GM21390 (cell line): ENCODE measurements at regions not wholly inside any gene's neighbourhood (a gene's known extent, or its start where the extent isn't known, plus 50 kb on each side); places are given as distances from the start of the nearest gene placed in this dataset.
"Not testable (repeated sequence)": the region's sequence is repeated elsewhere in the genome, so short reads cannot be mapped to it uniquely, and the experiment has no call there.

Experiments
- ATAC-seq: cut with Tn5 transposase; IDR thresholded peaks from one replicate; pipeline ENCODE4 v1.9.1; 2021; ENCODE audit not compliant: unreplicated experiment

DNA sequence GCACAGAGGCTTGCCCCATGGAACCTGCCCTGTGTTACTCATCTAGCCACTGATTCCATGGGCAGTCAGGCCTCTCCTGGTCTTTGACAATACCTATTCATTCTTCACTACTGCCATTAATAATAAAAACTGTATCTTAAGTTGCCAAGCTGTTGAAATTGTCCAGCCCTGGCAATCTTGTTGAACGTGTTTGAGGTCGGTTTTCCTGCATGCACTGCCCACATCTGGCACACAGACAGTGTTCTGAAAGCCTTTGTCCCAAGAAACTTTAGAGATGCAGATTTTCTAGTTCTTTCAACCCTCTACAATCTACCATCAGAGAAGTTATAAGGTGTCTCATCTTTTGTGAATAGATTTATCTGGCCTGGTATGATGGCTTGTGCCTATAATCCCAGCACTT lies 567.2 kb upstream of the NECTIN3 start:
- ATAC-seq: no peak

DNA sequence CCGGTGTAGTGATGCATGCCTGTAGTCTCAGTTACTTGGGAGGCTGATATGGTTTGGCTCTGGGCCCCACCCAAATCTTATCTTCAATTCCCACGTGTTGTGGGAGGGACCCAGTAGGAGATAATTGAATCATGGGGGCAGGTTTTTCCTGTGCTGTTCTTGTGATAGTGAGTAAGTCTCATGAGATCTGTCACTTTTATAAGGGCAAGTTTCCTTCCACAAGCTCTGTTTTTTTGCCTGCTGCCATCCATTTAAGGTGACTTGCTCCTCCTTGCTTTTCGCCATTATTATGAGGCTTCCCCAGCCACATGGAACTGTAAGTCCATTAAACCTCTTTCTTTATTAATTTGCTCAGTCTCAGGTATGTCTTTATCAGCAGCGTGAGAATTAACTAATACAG lies 566.7 kb upstream of the NECTIN3 start:
- ATAC-seq: no peak

DNA sequence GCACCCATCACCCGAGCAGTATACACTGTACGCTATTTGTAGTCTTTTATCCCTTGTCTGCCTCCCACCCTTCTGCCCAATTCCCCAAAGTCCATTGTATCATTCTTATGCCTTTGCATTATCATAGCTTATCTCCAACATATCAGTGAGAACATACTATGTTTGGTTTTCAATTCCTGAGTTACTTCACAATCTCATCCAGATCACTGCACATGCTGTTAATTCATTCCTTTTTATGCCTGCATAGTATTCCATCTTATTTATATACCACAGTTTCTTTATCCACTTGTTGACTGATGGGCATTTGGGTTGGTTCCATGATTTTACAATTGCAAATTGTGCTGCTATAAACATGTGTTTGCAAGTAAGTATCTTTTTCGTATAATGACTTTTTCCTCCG lies 564.7 kb upstream of the NECTIN3 start:
- ATAC-seq: no peak

DNA sequence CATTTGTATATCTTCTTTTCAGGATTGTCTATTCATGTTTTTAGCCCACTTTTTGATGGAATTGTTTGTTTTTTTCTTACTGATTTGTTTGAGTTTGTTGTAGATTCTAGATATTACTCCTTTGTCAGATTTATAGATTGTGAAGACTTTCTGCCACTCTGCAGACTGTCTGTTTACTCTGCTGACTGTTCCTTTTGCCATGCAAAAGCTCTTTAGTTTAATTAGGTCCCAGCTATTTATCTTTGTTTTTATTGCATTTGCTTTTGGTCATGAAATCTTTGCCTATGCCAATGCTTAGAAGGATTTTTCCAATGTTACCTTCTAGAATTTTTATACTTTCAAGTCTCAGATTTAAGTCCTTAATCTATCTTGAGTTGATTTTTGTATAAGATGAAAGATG lies 564.0 kb upstream of the NECTIN3 start:
- ATAC-seq: not testable (repeated sequence)

DNA sequence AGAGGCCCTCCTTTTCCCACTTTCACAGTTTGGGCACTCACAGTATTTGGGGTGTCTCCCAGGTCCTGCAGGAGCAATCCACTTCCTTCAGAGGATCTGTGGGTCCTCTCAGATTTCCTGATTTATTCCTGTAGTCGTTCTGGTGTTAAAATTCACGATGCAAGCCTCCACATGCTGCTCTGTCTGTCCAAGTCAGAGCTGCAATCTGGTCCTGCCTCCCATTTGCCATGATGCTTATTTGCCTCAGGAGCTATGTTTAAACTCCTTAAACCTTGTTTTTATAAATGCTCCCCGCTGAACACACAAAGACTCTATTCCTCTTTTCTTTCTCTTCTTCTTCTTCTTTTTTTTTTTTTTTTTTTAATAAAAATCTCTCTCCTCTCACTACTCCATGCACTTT lies 558.7 kb upstream of the NECTIN3 start:
- no peak for ATAC-seq

DNA sequence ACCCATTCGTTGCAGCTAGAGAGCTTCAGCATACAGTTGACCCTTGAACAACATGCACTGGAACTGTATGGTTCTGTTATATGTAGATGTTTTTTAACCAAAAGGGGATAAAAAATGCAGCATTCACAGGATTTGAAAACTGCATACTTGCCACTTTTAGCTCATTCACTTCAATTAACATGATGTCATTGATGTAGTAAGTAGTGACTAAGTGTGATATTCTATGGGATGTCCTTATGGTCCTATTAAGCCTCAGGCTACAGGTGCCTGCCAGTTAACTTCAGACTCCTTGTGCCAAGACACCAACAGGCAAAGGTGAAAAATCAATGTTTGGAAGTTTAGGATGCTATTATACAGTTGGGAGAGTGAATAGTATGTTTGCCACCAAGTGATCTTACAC lies 553.6 kb upstream of the NECTIN3 start:
- no peak for ATAC-seq

DNA sequence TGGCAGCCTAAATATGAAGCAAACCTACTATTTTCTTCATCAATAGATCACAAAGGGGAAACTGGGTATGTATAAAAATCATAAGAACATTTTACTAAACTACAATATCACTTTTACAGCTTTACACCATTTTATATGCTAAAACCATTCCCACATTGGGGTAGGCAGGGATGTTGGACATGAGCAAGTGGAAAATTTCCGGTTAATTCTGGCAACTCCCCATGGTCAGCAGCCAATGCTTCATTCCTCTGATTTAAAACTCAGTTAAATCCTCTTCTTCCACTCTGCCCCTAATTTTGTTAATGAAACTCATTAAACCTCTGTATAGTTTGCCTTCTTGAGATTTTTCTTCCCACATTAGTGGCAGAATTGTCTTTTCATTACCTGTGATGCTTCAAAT lies 552.5 kb upstream of the NECTIN3 start:
- ATAC-seq: no peak

DNA sequence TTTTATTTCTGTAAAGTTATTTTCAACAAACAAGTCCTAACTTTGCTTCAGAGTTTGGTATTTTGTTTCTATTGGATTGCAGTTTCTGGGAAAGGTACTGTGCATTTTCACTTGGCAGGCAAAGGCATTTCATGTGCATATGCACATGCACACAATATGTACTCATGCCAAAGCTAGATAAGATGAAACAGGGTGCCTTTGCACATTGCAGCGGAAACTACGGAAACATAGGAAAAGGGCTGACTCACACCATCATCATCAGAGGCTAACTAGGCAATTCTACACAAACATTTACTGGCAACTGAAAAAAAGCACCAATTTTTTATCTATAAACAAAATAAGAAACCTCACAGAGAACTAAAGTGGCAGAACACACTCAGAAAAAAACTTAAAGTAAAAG lies 550.6 kb upstream of the NECTIN3 start:
- no peak for ATAC-seq

DNA sequence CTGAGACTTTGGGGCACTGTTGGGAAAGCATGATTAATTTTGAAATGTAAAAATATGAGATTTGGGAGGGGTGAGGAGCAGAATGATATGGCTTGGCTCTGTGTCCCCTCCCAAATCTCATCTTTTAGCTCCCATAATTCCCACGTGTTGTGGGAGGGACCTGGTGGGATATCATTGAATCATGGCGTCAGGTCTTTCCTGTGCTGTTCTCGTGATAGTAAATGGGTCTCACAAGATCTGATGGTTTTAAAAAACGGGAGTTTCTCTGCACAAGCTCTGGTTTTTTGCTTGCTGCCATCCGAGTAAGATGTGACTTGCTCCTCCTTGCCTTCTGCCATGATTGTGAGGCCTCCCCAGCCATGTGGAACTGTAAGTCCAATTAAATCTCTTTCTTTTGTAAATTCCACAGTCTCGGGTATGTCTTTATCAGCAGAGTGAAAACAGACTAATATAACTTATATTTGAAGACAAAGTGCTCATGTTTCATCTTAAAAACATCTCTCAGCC lies 546.0 kb upstream of the NECTIN3 start:
- ATAC-seq: not testable (repeated sequence)

DNA sequence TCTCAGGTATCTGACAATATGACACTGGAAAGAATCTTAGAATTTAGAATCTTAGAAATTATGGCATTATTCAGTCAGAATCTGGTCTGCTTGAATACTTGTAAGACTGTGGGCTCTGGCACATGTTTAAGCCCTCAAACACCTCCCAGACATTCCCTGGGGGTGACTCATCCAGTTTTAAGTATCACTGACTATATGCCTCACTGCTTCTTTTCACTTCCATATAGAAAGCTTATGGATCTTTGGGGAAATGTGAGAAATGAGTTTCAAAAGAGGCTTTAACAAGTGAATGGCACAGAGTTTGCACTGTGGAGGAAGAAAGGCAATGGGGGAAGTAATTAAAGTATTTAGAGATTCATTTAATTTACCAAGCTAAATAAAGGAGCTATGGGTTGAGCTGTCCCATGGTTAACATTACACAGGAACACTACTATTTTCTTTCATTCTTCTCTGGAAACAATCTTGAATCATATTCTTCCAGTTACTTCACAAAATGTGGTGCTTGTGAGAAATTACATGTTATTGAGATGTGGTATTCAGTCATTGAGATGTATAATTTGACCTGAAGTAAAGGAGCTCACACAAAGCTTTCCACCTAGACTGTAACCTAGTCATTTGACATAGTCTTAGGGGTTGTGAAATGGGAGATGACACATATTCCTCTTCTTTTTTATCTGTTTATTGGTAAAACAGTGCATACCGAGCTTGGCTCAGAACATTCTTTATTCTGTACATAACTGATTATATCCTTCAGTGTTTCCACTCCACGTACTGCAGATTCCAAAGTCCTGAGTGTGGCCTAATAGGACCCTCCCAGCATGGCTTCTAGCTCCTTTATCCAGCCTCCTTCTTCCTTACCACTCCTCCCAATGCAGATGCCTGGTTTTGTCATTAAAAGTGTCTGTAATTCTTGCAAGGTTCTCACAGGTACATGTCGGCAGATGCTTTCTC lies 544.6 kb upstream of the NECTIN3 start:
- ATAC-seq: no peak

DNA sequence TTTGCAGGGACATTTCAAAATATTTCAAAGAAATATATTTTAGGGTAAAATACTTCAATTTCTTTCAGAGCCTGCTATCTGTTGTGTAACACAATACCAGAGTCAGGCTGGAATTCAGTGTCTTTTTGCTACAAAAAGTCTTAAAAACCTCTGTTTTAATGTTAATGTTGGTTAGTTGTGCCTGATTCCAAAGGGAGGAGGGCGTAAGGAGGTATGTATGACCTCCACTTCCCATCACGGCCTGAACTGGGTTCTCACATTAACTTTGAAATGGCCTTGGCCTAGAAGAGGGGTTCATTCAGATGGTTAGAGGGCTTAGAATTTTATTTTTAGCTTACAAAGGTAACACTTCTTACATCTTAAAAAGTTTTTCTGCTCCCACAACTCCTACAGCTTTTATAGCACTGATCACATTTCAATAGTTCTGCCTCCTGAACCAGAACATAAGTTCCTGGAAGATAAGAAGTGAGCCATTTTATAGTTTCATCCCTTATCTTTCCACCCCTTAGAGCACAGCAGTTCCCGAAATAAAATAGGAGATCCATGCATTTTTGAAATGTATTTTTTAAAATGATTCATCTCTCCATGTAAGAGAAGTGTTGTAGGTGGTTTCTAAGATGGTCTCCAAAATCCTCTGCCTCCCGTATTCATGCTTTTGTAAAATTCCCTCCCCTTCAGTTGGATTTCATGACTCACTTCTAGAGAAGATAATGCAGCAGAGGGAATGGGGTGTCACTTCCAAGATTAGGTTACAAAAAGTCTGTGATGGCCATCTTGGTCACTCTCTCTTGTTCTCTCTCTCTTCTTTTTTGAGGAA lies 543.1 kb upstream of the NECTIN3 start:
- no peak for ATAC-seq

DNA sequence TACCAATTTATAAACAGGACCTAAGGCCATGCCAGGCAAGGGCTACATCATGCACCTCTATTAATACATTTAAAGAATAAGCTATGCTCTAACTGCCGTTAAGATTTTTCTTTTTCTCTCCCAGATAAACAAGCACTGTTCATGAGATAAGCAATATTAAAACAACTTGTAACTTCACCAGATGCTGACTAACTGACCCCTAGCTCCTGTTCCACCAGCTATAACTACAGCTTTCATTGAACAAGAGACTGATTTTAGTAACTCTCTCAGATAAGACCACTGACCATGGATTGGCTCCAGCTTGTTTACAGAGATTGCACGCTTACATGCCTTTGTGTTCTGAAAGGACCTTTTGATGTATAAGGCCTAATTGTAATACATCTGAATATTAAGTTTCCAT lies 540.7 kb upstream of the NECTIN3 start:
- no peak for ATAC-seq

DNA sequence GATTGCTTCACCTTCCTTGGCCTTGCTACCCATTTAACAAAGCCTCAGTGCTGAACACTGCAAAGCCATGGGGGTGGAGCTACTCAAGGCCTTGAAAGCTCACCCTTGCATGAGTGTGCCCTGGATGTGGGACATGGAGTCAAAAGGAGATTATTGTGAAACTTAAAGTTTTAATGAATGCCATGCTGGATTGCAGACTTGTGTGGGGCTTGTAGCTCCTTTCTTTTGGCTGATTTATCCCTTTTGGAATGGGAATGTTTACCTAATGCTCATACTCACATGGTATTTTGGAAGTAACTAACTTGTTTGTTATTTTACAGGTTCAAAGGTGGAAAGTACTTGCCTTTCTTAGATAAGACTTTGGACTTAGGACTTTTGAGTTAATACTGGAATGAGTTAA lies 538.5 kb upstream of the NECTIN3 start:
- no peak for ATAC-seq

DNA sequence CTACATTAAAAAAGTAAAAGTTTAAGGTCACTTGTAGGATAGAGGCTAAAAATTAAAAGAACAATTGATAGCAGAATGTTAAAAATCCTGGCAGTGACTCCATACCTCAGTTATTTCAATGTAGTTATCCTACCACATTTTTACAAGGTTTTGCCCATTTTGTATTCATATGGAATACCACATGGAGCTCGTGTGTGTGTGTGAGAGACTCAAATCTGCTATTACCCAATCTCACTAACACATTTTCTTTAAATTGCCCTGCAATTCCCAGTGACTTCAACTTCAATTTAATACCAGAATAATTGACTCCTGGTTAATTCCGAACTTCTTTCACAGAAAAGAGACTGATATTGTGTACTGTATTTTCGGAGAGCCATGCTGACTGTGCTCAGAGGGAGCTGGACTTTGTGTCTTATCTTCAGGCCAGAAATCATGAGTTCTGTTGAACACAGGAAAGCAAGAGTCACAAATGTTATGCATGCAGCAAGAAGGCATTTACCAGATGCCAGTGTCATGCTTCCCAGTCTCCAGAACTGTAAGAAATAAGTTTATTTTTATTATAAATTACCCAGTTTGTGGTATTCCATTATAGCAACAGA lies 529.0 kb upstream of the NECTIN3 start:
- ATAC-seq: no peak

DNA sequence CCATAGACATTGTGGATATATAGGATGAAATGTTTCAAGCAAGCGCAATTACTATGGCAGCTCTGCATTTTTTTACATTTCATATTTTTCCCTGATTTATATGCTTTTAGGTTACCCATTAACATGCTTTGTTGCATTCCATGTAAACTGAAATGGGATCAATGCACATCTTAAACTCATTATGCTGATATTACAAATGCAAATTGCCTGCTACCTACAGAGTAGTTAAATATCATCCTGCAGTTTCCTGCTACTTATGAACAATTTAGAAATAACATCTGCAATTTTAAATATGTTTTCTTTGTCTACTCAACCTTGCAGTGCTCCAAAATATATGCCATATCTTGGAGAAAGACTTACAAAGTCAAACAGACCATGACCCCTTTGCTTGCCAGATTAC lies 526.9 kb upstream of the NECTIN3 start:
- ATAC-seq: no peak

DNA sequence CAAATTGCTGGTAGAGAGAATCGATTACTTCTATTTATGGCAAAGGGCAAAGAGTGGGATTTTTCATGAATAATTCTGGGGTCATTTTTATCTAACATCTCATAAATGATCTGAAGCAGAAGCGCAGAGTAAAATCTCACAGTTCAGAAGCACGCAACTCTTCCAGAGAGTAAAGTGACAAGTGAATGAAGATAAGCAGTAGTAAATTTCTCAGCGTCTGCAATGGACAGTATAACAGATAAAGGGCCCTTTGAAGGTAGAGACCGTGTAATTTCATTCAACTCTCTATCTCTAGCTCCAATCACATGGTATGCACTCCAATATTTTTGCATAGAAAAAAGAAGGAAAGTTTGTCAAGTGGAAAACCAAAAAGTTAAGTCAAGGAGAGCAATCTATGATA lies 521.1 kb upstream of the NECTIN3 start:
- ATAC-seq: no peak

DNA sequence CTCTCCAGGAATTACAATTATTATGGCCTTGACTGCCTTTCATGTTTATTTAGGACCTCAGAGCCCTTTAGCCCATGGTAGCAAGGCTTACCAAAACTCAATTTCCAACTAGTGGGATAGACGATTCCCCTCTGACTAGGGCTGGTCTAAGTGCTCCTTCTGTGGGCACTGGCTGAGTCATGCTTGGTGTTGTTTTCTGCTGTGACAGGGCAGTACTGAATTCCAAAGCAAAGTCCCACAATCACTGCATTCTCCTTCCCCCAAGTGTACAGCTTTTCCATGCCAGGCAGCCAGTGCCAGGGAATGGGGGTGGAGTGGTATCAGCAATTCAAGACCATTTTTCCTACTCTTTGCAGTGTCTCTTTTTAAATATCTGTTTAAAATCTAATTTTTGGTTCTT lies 509.0 kb upstream of the NECTIN3 start:
- ATAC-seq: no peak

DNA sequence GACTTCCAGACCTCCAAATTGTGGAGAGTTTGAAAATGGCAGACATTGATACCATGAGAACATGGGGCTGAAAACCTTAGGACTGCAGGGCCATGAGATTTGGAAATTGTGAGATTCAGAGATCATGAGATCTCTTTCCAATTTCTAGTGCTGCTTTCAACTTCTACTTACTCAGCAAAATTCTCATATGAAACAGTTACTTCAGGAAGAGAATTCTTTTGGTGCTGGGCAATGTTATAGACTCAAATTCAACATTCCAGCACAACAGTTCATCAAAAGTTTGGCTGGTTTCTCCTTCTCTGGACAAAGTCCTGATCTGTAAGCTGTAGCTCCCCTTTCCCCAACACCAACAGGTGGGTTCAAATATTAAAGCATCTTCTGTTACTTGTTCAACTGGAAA lies 506.9 kb upstream of the NECTIN3 start:
- ATAC-seq: no peak

DNA sequence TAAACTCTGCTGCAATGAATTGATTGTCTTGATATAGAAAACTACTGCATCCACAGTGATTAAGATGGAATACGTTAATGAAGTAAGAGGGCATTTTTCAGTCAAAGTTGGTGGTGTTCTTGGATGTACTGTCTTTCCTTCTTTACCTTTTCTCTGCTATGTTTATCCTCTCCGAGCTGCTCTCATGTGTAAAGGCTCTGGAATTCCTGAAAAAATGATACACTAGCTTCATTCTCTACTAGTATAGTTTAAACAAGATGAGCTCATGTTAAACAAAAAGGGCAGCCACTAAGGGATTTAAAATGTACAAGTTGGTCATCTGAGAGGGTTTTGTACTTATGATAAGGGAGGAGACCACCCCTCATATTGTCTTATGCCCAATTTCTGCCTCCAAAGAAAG lies 504.6 kb upstream of the NECTIN3 start:
- ATAC-seq: no peak

DNA sequence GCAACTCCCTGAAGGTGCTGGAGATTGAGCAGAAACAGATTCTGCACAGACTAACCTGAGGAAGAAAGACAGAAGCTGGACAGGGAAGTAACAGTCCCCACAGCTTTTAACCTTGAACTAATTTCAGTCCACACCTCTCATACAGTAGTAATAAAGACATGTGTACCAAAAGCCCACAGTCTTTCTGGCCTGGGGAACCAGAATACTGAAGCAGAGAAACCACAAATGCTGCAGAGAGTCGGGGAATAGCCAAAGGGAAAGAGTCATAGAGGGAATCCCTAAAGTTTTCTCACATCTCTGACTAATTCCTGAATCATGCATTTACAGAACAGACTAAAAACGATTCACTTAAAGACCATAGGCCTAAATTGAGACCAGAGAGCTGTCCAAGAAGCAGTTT lies 503.4 kb upstream of the NECTIN3 start:
- peak; percentile 70 for ATAC-seq

DNA sequence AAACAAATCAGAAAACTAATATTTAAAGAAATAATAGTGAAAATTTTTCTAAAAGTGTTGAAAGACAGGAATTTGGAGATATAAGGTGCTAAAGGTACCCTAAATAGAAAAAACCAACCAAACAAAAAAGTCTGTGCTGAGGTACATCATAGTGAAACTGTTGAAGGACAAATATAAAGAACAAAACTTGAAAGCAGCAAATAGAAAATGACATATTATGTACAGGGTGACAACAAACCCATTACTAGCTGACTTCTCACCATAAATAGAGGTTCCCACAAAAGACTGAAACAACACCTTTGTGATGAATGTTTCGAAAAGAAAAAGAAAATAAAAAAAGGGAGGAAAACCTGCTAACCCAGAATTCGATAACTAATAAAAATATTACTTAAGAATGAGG lies 502.5 kb upstream of the NECTIN3 start:
- peak; percentile 78 for ATAC-seq

DNA sequence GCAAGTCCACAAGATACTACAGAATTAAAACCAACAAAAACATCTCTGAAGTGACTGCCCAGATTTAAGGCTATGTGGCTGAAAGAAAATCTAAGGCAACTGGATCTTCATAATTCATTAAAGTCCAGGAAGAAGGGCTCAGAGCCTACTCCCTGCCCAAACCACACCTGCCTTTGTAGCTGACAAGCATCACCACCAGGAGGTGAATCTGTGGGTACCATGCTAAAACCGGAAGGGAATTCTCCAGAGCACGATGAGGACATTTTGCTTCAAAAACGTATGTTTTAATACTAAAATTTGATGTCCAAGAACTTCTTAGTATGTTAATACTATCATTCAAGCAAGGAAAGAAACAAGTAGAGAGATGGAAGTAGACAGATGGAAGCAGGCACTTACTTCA lies 495.9 kb upstream of the NECTIN3 start:
- no peak for ATAC-seq
